ENCODE measurements at regions not wholly inside any gene's neighbourhood (a gene's known extent, or its start where the extent isn't known, plus 50 kb on each side); places are given as distances from the start of the nearest gene placed in this dataset.

GRCh38 chr2:18907937-18908336 lies 318.6 kb upstream of the NT5C1B start:
- no peak for TF ChIP-seq CTCF (conservative IDR thresholded peaks at IDR 0.05; ENCODE audit: low read length)
- no peak for DNase-seq (ENCODE audit: low read depth)
- no peak overlapping the region for H3K4me3 ChIP-seq (ENCODE audit: low read length)

- H3K4me3 ChIP-seq (ENCODE audit: low read length): no peak overlapping the region
- no peak for DNase-seq (ENCODE audit: low read depth)
Observed at GRCh38 chr2:18907508-18907907, 318.1 kb upstream of the NT5C1B start.

GRCh38 chr2:18903750-18904149 lies 314.4 kb upstream of the NT5C1B start:
- no peak for DNase-seq (ENCODE audit: low read depth)
- no peak overlapping the region for H3K4me3 ChIP-seq (ENCODE audit: low read length)
- no peak for TF ChIP-seq CTCF (conservative IDR thresholded peaks at IDR 0.05; ENCODE audit: low read length)

More at GRCh38 chr2:18907508-18907907, 318.1 kb upstream of the NT5C1B start:
- TF ChIP-seq CTCF (conservative IDR thresholded peaks at IDR 0.05; ENCODE audit: low read length): no peak

GRCh38 chr2:18901242-18901641 lies 311.9 kb upstream of the NT5C1B start:
- H3K4me3 ChIP-seq (ENCODE audit: low read length): no peak overlapping the region
- TF ChIP-seq CTCF (conservative IDR thresholded peaks at IDR 0.05; ENCODE audit: low read length): no peak
- DNase-seq (ENCODE audit: low read depth): peak; percentile 39

- peak; percentile 52 for DNase-seq (ENCODE audit: low read depth)
- TF ChIP-seq CTCF (conservative IDR thresholded peaks at IDR 0.05; ENCODE audit: low read length): no peak
- no peak overlapping the region for H3K4me3 ChIP-seq (ENCODE audit: low read length)
Observed at GRCh38 chr2:18900691-18901141, 311.3 kb upstream of the NT5C1B start.

GRCh38 chr2:18899725-18900124 lies 310.4 kb upstream of the NT5C1B start:
- no peak for TF ChIP-seq CTCF (conservative IDR thresholded peaks at IDR 0.05; ENCODE audit: low read length)
- H3K4me3 ChIP-seq (ENCODE audit: low read length): no peak overlapping the region
- no peak for DNase-seq (ENCODE audit: low read depth)

GRCh38 chr2:18898271-18898670 lies 308.9 kb upstream of the NT5C1B start:
- no peak for TF ChIP-seq CTCF (conservative IDR thresholded peaks at IDR 0.05; ENCODE audit: low read length)
- no peak overlapping the region for H3K4me3 ChIP-seq (ENCODE audit: low read length)
- DNase-seq (ENCODE audit: low read depth): no peak
